ENCODE measurements at regions not wholly inside any gene's neighbourhood (a gene's known extent, or its start where the extent isn't known, plus 50 kb on each side); places are given as distances from the start of the nearest gene placed in this dataset.

GRCh38 chr1:220356981-220357850 is 85.0 kb upstream of the RAB3GAP2 start:
- no peak overlapping the region for H3K4me3 Mint-ChIP-seq
- TF ChIP-seq, protein P1, sequence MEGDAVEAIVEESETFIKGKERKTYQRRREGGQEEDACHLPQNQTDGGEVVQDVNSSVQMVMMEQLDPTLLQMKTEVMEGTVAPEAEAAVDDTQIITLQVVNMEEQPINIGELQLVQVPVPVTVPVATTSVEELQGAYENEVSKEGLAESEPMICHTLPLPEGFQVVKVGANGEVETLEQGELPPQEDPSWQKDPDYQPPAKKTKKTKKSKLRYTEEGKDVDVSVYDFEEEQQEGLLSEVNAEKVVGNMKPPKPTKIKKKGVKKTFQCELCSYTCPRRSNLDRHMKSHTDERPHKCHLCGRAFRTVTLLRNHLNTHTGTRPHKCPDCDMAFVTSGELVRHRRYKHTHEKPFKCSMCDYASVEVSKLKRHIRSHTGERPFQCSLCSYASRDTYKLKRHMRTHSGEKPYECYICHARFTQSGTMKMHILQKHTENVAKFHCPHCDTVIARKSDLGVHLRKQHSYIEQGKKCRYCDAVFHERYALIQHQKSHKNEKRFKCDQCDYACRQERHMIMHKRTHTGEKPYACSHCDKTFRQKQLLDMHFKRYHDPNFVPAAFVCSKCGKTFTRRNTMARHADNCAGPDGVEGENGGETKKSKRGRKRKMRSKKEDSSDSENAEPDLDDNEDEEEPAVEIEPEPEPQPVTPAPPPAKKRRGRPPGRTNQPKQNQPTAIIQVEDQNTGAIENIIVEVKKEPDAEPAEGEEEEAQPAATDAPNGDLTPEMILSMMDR (IDR thresholded peaks at IDR 0.05; ENCODE audit: unreplicated experiment), result no peak

DNA sequence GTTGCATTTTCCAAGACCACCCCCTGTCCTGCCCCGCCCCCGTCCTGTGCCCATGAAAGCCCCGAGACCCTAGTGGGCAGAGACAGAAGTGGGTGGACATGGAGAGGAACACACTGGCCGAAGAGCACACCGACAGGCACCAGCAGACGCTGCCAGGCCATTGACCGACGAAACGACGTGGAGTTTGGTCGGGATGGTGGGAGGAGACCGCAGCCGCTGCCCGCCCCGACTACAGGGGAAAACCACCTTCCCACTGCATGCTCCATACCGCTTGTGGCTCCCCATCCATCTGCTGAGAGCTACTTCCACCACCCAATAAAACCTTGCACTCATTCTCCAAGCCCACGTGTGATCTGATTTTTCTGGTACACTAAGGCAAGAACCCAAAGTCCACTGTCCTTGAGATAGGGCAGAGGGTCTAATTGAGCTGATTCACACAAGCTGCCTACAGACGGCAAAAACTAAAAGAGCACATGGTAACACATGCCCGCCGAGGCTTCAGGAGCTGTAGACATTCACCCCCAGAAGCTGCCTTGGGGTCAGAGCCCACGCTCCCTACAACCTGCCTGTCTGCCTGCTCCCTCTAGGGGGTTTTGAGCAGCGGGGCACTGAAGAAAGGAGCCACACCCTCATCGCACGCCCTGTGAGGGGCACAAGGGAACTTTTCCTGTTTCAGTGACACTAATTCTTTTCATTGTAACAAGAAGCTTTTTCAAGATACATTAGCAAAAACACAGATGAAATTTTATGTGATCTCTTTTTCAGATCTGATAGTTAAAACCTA is 81.2 kb upstream of the RAB3GAP2 start:
- no peak for DNase-seq (ENCODE audit: low spot score in 2 of 2, unreplicated experiment in 2 of 2)
- peaks cover 12% of the 10 kb centered on the region for H3K4me1 Mint-ChIP-seq
- TF ChIP-seq, protein P1 (IDR thresholded peaks at IDR 0.05; ENCODE audit: unreplicated experiment), result no peak
- no peaks in the 10 kb centered on the region for H3K27me3 Mint-ChIP-seq (ENCODE audit: low read depth)
- no peaks in the 10 kb centered on the region for H3K9me3 Mint-ChIP-seq
- no peak overlapping the region for H3K27ac Mint-ChIP-seq
- no peaks in the 10 kb centered on the region for H3K36me3 Mint-ChIP-seq
- no peak overlapping the region for H3K4me3 Mint-ChIP-seq

More at GRCh38 chr1:220356981-220357850, 85.0 kb upstream of the RAB3GAP2 start:
- H3K9me3 Mint-ChIP-seq, result peaks cover 6% of the 10 kb centered on the region
- H3K27ac Mint-ChIP-seq, result no peak overlapping the region
- H3K27me3 Mint-ChIP-seq (ENCODE audit: low read depth), result no peaks in the 10 kb centered on the region
- no peaks in the 10 kb centered on the region for H3K36me3 Mint-ChIP-seq
- H3K4me1 Mint-ChIP-seq, result peaks cover 1% of the 10 kb centered on the region
- DNase-seq (ENCODE audit: low spot score in 2 of 2, unreplicated experiment in 2 of 2), result no peak

- H3K27ac Mint-ChIP-seq, result no peak overlapping the region
- peaks cover 3% of the 10 kb centered on the region for H3K27me3 Mint-ChIP-seq (ENCODE audit: low read depth)
- TF ChIP-seq, protein P1 (IDR thresholded peaks at IDR 0.05; ENCODE audit: unreplicated experiment), result no peak
- H3K4me1 Mint-ChIP-seq, result peaks cover 15% of the 10 kb centered on the region
- H3K4me3 Mint-ChIP-seq, result no peak overlapping the region
- no peaks in the 10 kb centered on the region for H3K9me3 Mint-ChIP-seq
- DNase-seq (ENCODE audit: low spot score in 2 of 2, unreplicated experiment in 2 of 2), result no peak
- no peaks in the 10 kb centered on the region for H3K36me3 Mint-ChIP-seq
Observed at GRCh38 chr1:220348211-220348610, 76.0 kb upstream of the RAB3GAP2 start.

DNA sequence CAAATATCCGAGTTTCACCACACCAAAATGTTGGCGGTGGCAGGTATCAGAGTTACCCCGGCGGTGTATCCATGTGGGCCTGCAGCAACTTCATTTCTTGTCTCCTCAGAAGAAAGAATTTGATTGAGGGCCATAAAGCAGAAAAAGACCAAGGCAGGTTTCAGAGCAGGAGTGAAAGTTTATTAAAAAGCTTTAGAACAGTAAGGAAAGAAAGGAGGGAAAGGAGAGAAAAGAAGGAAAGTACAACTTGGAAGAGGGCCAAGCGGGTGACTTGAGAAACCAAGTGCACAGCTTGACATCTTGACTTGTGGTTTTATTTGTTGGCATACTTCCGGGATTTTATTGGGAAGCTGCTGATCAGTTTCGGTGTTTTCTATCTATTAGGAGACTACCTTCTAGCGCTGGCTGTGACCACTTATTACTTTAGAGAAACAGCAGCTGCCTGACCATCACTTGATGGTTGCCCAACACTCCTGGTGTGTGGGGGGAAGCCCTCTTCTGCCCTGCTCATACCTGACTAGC is 75.5 kb upstream of the RAB3GAP2 start:
- no peaks in the 10 kb centered on the region for H3K36me3 Mint-ChIP-seq
- TF ChIP-seq, protein P1 (IDR thresholded peaks at IDR 0.05; ENCODE audit: unreplicated experiment), result no peak
- DNase-seq (ENCODE audit: low spot score in 2 of 2, unreplicated experiment in 2 of 2), result no peak
- no peaks in the 10 kb centered on the region for H3K9me3 Mint-ChIP-seq
- peaks cover 14% of the 10 kb centered on the region for H3K4me1 Mint-ChIP-seq
- no peak overlapping the region for H3K4me3 Mint-ChIP-seq
- H3K27me3 Mint-ChIP-seq (ENCODE audit: low read depth), result peaks cover 3% of the 10 kb centered on the region
- H3K27ac Mint-ChIP-seq, result no peak overlapping the region

- no peaks in the 10 kb centered on the region for H3K36me3 Mint-ChIP-seq
- H3K27ac Mint-ChIP-seq, result no peak overlapping the region
- TF ChIP-seq, protein P1 (IDR thresholded peaks at IDR 0.05; ENCODE audit: unreplicated experiment), result no peak
- no peak for DNase-seq (ENCODE audit: low spot score in 2 of 2, unreplicated experiment in 2 of 2)
- peaks cover 3% of the 10 kb centered on the region for H3K27me3 Mint-ChIP-seq (ENCODE audit: low read depth)
- peaks cover 5% of the 10 kb centered on the region for H3K4me1 Mint-ChIP-seq
- no peaks in the 10 kb centered on the region for H3K9me3 Mint-ChIP-seq
- no peak overlapping the region for H3K4me3 Mint-ChIP-seq
Observed at GRCh38 chr1:220344745-220345144, 72.5 kb upstream of the RAB3GAP2 start.
